Loucy (cell line): ENCODE measurements at regions not wholly inside any gene's neighbourhood (a gene's known extent, or its start where the extent isn't known, plus 50 kb on each side); places are given as distances from the start of the nearest gene placed in this dataset.

Source experiments
- H2AFZ ChIP-seq: fragments of 200-600 bp; sonication (generic); 2 replicates; pipeline ENCODE4 v1.6.0; 2016; ENCODE audit warnings: antibody characterized with exemption, mild to moderate bottlenecking, low read length, moderate library complexity
- H3F3A ChIP-seq: fragments of 200-600 bp; 2 replicates; pipeline ENCODE4 v1.6.0; 2016; ENCODE audit warnings: antibody characterized with exemption, low read depth, mild to moderate bottlenecking
- H3K27me3 ChIP-seq: fragments of 200-600 bp; sonication (generic); 2 replicates; pipeline ENCODE4 v1.6.1; 2014; ENCODE audit warnings: low read length, mild to moderate bottlenecking; ENCODE audit not compliant: insufficient read depth, poor library complexity, severe bottlenecking
- H3K36me3 ChIP-seq: fragments of 200-600 bp; sonication (generic); 2 replicates; pipeline ENCODE4 v1.6.1; 2016; ENCODE audit warnings: low read length; ENCODE audit not compliant: insufficient read depth
- H3K4me1 ChIP-seq: fragments of 200-600 bp; sonication (generic); 2 replicates; pipeline ENCODE4 v1.5.1; 2014; ENCODE audit warnings: low read length, mild to moderate bottlenecking; ENCODE audit not compliant: insufficient read depth, poor library complexity, severe bottlenecking
- H3K4me2 ChIP-seq: fragments of 200-600 bp; sonication (generic); 2 replicates; pipeline ENCODE4 v1.6.0; 2014; ENCODE audit warnings: antibody characterized with exemption, low read length, low read depth, mild to moderate bottlenecking; ENCODE audit not compliant: poor library complexity, severe bottlenecking
- H3K4me3 ChIP-seq: fragments of 200-600 bp; sonication (generic); 2 replicates; pipeline ENCODE4 v1.5.1; 2014; ENCODE audit warnings: low read length, mild to moderate bottlenecking, mixed read lengths; ENCODE audit not compliant: poor library complexity, severe bottlenecking
- H3K79me2 ChIP-seq: fragments of 200-600 bp; sonication (generic); 2 replicates; pipeline ENCODE4 v1.6.1; 2014; ENCODE audit warnings: low read length; ENCODE audit not compliant: insufficient read depth
- H3K9ac ChIP-seq: fragments of 200-600 bp; sonication (generic); 2 replicates; pipeline ENCODE4 v1.6.0; 2014; ENCODE audit warnings: mild to moderate bottlenecking, low read depth, low read length, moderate library complexity; ENCODE audit not compliant: poor library complexity, severe bottlenecking
- H3K9me2 ChIP-seq: fragments of 200-600 bp; sonication (generic); replicated peaks from 2 replicates; pipeline ENCODE4 v1.6.1; 2016; ENCODE audit warnings: low read depth, low read length, mixed read lengths
- H3K9me3 ChIP-seq: fragments of 200-600 bp; sonication (generic); 2 replicates; pipeline ENCODE4 v1.6.1; 2014; ENCODE audit warnings: mild to moderate bottlenecking, antibody characterized with exemption, low read length, low read depth; ENCODE audit not compliant: insufficient read depth
- H4K20me1 ChIP-seq: fragments of 200-600 bp; sonication (generic); 2 replicates; pipeline ENCODE4 v1.6.0; 2014; ENCODE audit warnings: antibody characterized with exemption, low read length, mild to moderate bottlenecking; ENCODE audit not compliant: insufficient read depth, poor library complexity, severe bottlenecking
- CTCF ChIP-seq: fragments of 200-600 bp; sonication (generic); conservative IDR thresholded peaks from 2 replicates; pipeline ENCODE4 v1.5.1; 2014; ENCODE audit warnings: mild to moderate bottlenecking, antibody characterized with exemption, low read length
- EZH2phosphoT487 ChIP-seq: fragments of 200-600 bp; IDR thresholded peaks from 2 replicates; pipeline ENCODE4 v1.6.1; 2018; ENCODE audit warnings: antibody characterized with exemption, mild to moderate bottlenecking, moderate library complexity, borderline replicate concordance

GRCh38 chr10:22481106-22481505 is 135.8 kb downstream of the SPAG6 start:
- no peaks in the 10 kb centered on the region for H3K79me2 ChIP-seq
- no peaks in the 10 kb centered on the region for H3K9me3 ChIP-seq
- H3K27me3 ChIP-seq, result no peaks in the 10 kb centered on the region

GRCh38 chr10:22481687-22482539 is 136.6 kb downstream of the SPAG6 start:
- Histone ChIP-seq H3K4me3 (no peak overlapping the region), H3K79me2 (no peaks in the 10 kb centered on the region), H3K4me2 (peak overlapping the region; percentile 59), H3K9ac (peak overlapping the region; percentile 21), H4K20me1 (no peaks in the 10 kb centered on the region), H3K4me1 (peaks cover 45% of the 10 kb centered on the region), H3K36me3 (no peaks in the 10 kb centered on the region), H3K9me2 (no peaks in the 10 kb centered on the region), H3K27me3 (no peaks in the 10 kb centered on the region), H3K9me3 (no peaks in the 10 kb centered on the region), H2AFZ (peak overlapping the region; percentile 52), H3F3A (no peaks in the 10 kb centered on the region)
- TF ChIP-seq EZH2phosphoT487 (no peak), CTCF (no peak)

More at GRCh38 chr10:22481106-22481505, 135.8 kb downstream of the SPAG6 start:
- no peaks in the 10 kb centered on the region for H4K20me1 ChIP-seq
- no peak overlapping the region for H2AFZ ChIP-seq
- H3K9me2 ChIP-seq, result no peaks in the 10 kb centered on the region
- no peak overlapping the region for H3K4me3 ChIP-seq
- TF ChIP-seq CTCF (no peak), EZH2phosphoT487 (no peak)
- no peaks in the 10 kb centered on the region for H3K36me3 ChIP-seq
- H3K4me1 ChIP-seq, result peaks cover 45% of the 10 kb centered on the region
- no peak overlapping the region for H3K4me2 ChIP-seq
- H3F3A ChIP-seq, result no peaks in the 10 kb centered on the region
- H3K9ac ChIP-seq, result no peak overlapping the region

- TF ChIP-seq CTCF (no peak), EZH2phosphoT487 (no peak)
- Histone ChIP-seq H3K36me3 (no peaks in the 10 kb centered on the region), H3K9me3 (no peaks in the 10 kb centered on the region), H3K4me1 (peaks cover 49% of the 10 kb centered on the region), H3K9ac (peak overlapping the region; percentile 37), H3K79me2 (no peaks in the 10 kb centered on the region), H3K4me2 (peak overlapping the region; percentile 59), H3K27me3 (no peaks in the 10 kb centered on the region), H3F3A (no peaks in the 10 kb centered on the region), H4K20me1 (no peaks in the 10 kb centered on the region), H3K9me2 (no peaks in the 10 kb centered on the region), H3K4me3 (peak overlapping the region; percentile 30), H2AFZ (peak overlapping the region; percentile 75)
Observed at GRCh38 chr10:22483132-22483531, 137.8 kb downstream of the SPAG6 start.
